B cell (primary cell): ENCODE measurements at regions not wholly inside any gene's neighbourhood (a gene's known extent, or its start where the extent isn't known, plus 50 kb on each side); places are given as distances from the start of the nearest gene placed in this dataset.

Experiments
- EZH2 ChIP-seq: IDR thresholded peaks from 2 replicates; pipeline ENCODE4 v1.6.1; 2012; ENCODE audit warnings: borderline replicate concordance, low read depth, mild to moderate bottlenecking, moderate library complexity, low read length; ENCODE audit not compliant: insufficient read depth, poor library complexity, severe bottlenecking
- TF ChIP-seq, protein P1 (sequence below): fragments of 200-600 bp; IDR thresholded peaks from one replicate; pipeline ENCODE4 v1.8.0; 2022; ENCODE audit warnings: antibody characterized with exemption, mild to moderate bottlenecking

DNA sequence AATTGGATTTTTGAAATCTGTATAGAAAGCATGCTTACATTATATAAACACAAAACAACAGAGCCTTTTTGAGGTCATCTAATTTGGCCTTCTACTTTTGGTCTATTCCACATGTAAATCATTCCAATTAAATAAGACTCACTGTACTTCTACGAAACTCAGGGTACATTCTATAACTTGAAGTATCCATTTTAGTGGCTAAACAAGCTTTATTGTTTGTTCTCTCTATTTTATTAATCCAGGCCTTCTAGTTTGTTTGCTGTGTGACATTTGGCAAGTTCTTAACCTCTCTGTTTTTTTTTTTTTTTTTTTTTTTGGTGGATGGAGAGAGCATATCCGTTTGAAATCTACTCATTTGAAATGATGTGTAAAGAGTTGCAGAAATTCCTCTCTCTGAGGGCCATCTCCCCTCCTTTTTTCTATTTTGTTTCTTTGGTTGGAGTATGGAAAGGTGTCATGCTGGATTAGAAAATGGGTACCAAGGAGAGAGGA lies 58.1 kb upstream of the C12orf71 start:
- TF ChIP-seq, protein P1, sequence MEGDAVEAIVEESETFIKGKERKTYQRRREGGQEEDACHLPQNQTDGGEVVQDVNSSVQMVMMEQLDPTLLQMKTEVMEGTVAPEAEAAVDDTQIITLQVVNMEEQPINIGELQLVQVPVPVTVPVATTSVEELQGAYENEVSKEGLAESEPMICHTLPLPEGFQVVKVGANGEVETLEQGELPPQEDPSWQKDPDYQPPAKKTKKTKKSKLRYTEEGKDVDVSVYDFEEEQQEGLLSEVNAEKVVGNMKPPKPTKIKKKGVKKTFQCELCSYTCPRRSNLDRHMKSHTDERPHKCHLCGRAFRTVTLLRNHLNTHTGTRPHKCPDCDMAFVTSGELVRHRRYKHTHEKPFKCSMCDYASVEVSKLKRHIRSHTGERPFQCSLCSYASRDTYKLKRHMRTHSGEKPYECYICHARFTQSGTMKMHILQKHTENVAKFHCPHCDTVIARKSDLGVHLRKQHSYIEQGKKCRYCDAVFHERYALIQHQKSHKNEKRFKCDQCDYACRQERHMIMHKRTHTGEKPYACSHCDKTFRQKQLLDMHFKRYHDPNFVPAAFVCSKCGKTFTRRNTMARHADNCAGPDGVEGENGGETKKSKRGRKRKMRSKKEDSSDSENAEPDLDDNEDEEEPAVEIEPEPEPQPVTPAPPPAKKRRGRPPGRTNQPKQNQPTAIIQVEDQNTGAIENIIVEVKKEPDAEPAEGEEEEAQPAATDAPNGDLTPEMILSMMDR = no peak
- no peak for TF ChIP-seq EZH2
